IPS-18c (cell line): ENCODE measurements at regions not wholly inside any gene's neighbourhood (a gene's known extent, or its start where the extent isn't known, plus 50 kb on each side); places are given as distances from the start of the nearest gene placed in this dataset.
"Not testable (repeated sequence)": the region's sequence is repeated elsewhere in the genome, so short reads cannot be mapped to it uniquely, and the experiment has no call there.

Source experiments
- H3K4me3 ChIP-seq: 2 replicates; pipeline ENCODE4 v1.7.0; 2013; ENCODE audit warnings: low read depth, mild to moderate bottlenecking, low read length, moderate library complexity; ENCODE audit not compliant: insufficient read depth
- H3K9me3 ChIP-seq: one replicate; pipeline ENCODE4 v1.6.1; 2013; ENCODE audit warnings: mild to moderate bottlenecking, low read length, moderate library complexity; ENCODE audit not compliant: control insufficient read depth, insufficient read depth

DNA sequence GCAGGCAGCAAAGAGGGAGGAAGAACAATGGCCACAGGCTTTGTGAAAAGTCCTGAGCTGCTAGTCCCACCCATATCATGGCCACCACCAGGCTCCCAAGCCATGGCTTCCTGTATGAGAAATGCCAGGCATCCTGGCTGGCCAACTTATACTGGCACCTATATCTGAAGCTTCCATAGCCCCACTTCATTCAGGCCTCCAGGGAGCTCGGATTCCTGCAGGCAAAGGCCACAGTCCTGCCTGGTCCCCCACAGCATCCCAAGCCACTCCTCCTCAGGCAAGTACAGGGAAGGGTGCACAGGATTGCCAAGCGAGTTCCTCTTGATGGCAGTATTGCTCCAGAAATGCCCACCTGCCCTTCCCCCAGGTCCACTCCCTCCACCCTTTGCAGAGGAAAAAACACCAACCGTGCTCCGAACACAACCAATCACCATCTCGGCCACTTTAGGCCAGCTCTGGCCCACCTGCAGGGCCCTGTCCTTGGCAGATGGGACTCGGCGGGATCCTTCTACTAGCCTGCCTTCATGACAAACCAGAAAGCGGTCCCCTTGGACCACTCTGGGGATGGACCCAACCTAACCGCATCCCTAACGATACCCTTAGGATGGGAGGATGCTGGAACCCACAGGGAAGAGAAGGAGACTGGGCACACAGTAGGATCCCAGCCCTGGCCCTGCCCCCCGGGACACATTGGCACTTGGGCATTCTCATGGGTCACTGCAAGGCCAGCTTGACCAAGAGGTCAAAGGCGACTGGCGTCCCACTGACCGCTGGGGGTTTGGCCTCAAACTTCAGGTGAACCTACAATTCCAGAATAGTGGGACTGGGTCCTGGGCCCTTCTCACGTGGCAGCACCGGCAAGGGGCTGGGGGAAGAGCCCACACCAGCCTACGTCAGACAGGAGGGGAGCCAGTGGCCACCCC is 220.4 kb upstream of the AGTR2 start:
- no peak overlapping the region for H3K4me3 ChIP-seq

DNA sequence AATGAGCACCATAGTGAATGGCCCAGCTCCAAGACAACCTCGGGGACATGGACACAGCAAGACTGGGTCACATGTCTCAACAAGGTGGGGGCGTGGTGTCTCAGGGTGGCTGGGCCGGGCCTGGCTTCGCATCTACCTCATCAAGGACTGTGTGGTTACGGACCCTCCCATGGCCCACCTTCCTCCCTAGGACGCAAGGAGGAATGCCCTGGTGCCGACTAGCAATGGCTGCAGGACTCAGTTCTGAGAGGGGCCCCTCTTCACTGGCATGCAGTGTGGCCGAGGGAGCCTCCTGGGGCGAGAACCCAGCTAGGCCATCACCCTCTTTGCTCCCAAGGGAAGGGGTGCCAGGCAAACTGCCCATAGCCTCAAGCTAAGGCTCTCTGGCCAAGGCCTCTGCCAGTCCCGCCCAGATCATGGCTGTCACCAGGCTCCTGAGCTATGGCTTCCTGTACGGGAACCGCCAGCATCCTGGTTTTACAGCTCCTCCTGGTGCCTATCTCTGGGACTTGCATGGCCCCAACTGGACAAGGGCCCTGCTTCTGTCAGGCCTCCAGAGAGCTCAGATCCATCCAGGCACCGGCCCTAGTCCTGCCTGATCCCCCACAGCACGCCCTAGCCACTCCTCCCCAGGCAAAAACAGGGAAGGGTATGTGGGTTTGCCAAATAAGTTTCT is 218.0 kb upstream of the AGTR2 start:
- Histone ChIP-seq H3K9me3 (no peaks in the 10 kb centered on the region), H3K4me3 (no peak overlapping the region)

More for the DNA sequence above, 220.4 kb upstream of the AGTR2 start:
- no peaks in the 10 kb centered on the region for H3K9me3 ChIP-seq

DNA sequence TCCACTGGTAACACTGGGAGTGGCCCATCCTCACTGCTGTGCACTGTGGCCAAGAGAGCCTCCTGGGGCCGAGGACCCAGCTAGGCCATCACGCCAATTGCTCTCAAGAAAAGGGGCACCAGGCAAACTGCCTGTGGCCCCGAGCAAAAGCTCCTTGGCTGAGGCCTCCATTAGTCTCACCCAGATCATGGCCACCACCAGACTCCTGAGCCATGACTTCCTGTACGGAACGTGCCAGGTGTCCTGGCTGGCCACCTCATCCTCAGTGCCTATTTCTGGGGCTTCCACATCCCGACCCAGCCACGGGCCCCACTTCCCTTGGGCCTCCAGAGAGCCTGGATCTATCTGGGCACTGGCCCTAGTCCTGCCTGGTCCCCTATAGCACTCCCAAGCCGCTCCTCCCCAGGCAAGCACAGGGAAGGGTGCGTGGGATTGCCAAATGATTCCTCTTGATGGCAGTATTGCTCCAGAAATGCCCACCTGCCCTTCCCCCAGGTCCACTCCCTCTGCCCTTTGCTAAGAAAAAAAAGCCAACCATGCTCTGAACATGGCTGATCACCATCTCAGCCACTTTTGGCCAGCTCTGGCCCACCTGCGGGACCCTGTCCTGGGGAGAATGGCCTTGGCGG is 212.6 kb upstream of the AGTR2 start:
- Histone ChIP-seq H3K4me3 (no peak overlapping the region), H3K9me3 (no peaks in the 10 kb centered on the region)

DNA sequence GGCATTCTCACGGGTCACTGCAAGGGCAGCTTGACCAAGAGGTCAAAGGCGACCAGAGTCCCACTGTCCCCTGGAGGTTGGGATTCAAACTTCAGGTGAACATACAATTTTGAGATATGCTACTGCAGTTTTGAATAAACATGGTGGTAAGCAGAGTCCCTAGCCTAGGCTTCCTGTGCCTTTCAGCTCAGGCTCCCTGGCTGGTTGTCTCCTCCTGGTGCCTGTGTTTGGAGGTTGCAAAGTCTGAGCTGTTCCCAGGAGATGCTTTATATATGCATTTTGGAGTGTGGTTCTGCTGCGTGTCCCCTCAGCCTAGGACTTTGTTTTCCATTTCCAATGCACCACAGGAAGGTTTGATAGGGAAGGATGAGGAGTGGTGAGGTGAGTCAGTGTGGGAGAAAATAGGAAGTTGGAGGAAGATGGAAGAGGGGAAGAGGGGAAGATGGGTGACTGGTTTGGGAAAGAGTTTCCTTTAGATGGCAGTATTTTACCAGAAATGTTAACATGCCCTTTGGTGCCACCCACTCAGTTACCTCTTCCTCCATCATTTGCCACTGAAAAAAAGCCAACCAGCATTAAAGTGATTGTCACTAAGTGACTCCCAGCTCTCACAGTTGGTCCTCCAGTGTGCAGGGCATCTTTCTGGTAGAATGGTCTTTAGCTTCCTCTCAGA is 211.7 kb upstream of the AGTR2 start:
- no peaks in the 10 kb centered on the region for H3K9me3 ChIP-seq
- no peak overlapping the region for H3K4me3 ChIP-seq

DNA sequence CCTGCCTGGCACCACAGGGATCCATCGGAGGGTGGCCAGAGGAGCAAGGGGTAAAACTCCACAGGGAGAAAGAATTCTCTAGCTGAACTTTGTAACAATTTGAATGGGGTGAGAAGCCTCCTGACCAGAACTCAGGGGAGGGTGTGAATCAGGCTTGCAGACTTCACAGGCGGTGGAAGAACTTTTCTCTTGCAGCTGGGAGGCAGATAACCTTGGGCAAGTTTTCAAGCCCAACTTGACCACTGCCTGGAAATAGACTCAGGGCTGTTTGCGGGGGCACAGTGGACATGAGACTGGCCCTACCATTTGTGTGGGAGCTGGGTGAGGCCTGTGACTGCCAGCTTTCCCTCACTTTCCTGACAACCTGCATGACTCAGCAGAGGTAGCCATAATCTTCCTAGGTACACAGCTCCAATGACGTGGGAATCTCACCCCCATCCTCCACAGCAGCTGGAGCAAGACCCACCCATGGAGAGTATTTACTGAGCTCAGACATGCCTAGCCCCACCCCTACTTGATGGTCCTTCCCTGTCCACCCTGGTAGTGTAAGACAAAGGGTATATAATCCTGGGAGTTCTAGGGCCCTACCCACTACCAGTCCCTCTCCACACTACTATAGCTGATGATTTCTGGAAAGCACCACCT is 210.0 kb upstream of the AGTR2 start:
- Histone ChIP-seq H3K4me3 (no peak overlapping the region), H3K9me3 (no peaks in the 10 kb centered on the region)

DNA sequence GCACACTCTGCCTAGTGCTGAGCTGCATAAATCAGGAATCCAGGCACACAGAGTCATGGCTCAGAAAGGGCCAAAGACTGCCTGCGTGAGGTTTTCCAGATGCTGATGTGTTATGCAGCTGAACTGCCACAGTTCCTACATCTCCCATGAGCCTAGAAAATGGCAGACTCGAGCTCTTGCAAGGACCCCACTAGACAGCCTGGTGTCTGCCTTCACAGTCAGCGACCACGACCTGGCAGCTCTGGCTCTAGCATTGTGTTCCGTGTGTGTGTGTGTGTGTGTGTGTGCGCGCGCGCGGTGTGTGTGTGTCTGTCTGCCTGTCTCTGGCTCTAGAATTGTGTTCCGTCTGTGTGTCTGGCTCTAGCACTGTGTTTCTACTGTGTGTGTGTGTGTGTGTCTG is 203.6 kb upstream of the AGTR2 start:
- H3K9me3 ChIP-seq: no peaks in the 10 kb centered on the region
- peak overlapping the region; percentile 97 for H3K4me3 ChIP-seq

DNA sequence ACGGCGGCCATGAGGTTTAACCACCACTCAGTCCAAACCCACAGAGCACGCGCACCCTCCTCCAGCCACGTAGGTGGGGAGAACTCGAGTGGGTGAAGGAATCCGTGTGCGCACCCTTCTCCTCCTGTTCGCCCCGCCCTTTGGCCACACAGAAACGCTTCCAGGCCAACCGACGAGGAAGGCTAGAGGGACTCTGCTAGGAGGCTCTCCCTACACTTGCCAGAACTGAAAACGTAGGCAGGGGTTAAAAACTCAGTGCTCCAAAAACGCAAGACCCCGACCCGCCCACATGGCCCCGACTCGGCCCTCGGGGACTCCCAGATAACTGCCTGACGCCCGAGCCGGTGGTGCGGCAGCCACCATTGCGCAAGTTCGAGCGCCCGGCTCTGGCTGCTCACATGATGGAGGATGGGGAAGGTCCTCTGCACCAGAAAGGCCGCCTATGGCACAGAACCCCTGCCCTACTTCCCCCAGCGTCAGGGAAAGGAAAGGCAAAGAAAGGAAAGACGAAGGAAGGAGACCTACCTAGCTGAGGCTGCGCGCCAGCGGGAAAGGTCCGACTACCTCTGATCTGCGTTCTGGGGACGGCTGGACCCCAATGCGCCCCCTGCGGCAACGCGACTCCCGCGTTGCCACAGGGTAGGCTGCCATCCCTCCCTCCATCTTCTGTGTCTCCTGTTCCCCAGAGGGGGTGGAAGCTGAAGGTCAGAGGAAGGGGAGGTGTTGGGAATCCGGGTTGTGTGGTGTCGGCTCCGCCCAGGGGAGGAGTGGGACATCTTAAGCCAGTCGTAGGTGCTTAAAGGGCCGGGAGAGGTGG is 201.9 kb upstream of the AGTR2 start:
- Histone ChIP-seq H3K4me3 (peak overlapping the region; percentile 97), H3K9me3 (peaks cover under 1% of the 10 kb centered on the region)

DNA sequence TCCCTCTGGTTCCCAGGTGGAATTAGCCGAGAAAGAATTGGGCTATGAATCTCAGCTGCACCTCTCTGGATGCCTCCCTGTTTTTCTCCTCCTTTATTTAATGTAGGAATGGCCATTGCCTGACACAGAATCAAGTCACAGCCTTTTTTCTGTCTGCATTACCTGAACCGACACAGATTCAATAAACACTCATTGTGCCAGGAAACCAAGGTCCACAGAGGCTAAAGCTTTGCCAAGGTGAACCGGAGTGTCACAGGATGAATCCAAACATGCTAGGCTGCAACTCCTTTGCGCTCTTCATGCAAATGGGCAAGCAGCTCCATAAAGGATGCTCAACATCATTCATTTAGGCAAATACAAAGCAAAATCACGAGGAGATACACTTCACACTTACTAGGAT is 199.8 kb upstream of the AGTR2 start:
- peaks cover 3% of the 10 kb centered on the region for H3K9me3 ChIP-seq
- H3K4me3 ChIP-seq: no peak overlapping the region

DNA sequence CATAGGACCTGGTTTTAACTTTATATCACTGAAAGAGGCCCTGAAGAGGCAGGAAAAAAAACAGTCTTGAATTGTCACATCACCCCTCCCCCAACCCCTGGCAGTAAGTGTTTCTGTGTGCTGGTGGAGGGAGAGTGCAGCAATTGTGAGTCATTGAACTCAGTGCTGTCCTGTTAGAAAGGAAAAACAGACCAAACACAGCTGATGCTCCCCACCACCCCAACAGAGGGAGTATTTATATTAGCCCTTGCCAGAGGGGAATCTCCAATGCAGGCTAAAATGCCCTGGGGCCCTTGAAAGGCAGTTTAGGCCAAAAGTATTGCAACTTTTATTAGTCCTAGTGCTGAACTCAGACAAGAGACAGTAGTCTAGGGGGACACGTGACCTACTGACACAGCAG is 197.8 kb upstream of the AGTR2 start:
- no peak overlapping the region for H3K4me3 ChIP-seq
- peaks cover 3% of the 10 kb centered on the region for H3K9me3 ChIP-seq

DNA sequence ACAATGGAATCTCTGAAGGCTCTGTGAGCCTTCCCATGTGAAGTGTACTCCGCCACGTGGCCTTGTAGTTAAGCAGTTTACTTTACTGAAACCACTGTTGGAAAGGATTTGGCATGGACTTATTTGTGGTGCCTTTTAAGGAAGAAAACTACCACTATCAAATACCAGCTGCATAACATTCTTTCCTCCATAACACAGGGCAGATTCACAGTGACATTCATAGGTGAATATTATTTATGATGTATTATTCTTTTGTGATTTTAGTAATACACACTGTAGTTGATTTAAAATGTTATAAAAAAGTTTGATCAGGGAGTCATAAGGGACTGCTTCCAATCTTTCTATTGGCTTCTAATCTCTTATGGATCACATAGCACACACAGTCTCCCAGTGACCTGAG is 192.5 kb upstream of the AGTR2 start:
- Histone ChIP-seq H3K9me3 (peaks cover 3% of the 10 kb centered on the region), H3K4me3 (no peak overlapping the region)

DNA sequence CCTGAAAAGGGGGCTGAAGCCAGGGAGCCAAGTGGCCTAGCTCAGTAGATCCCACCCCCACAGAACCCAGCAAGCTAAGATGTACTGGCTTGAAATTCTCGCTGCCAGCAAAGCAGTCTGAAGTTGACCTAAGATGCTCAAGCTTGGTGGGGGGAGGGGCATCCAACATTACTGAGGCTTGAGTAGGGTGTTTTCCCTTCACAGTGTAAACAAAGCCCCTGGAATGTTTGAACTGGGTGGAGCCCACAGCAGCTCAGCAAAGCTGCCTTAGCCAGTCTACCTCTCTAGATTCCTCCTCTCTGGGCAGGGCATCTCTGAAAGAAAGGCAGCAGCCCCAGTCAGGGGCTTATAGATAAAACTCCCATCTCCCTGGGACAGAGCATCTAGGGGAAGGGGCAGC is 187.4 kb upstream of the AGTR2 start:
- H3K9me3 ChIP-seq, H3K4me3 ChIP-seq: not testable (repeated sequence)

DNA sequence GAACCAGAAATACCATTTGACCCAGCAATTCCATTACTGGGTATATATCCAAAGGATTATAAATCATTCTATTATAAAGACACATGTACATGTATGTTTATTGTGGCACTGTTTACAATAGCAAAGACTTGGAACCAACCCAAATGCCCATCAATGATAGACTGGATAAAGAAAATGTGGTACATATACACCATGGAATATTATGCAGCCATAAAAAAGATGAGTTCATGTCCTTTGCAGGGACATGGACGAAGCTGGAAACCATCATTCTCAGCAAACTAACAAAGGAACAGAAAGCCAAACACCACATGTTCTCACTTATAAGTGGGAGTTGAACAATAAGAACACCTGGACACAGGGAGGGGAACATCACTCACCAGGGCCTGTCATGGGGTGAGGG is 183.1 kb upstream of the AGTR2 start:
- H3K9me3 ChIP-seq, H3K4me3 ChIP-seq: not testable (repeated sequence)

DNA sequence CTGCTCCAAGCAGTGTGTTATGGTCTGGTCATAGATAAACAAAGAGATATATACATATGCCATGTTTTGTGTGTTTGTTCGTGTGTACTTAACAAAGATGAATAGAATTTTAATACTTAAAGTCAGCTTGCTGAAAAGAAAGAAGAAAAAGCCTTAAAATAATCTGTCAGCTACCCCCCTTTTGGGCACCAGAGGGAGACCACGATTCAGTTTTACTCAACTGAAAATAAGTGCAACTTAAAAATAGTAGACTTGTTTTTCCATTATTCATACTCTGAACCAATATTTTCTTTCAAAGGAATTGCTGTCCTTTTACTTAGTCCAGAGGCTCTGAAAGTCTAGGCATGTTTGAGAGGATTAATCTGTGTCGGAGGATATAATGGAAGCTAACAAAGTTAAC is 181.7 kb upstream of the AGTR2 start:
- Histone ChIP-seq H3K4me3 (no peak overlapping the region), H3K9me3 (no peaks in the 10 kb centered on the region)

DNA sequence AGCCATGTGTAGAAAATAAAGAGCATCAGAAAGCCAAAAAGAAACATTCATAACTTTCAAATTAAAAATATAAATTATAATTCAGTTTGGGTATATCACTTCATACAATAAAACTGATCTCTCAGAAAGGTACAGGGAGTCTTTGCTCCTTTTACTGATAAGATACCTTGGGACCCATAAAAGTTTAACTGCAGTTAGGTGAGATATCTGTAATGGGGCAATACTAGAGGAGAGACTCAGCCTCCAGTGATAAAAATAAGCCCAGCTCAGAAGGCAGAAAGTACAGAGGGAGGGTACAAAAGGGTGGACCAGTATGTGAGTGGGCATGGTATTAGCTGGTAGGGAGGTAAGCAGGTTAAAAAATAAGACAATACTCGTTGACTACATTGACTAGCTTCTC is 180.9 kb upstream of the AGTR2 start:
- Histone ChIP-seq H3K4me3 (no peak overlapping the region), H3K9me3 (no peaks in the 10 kb centered on the region)

DNA sequence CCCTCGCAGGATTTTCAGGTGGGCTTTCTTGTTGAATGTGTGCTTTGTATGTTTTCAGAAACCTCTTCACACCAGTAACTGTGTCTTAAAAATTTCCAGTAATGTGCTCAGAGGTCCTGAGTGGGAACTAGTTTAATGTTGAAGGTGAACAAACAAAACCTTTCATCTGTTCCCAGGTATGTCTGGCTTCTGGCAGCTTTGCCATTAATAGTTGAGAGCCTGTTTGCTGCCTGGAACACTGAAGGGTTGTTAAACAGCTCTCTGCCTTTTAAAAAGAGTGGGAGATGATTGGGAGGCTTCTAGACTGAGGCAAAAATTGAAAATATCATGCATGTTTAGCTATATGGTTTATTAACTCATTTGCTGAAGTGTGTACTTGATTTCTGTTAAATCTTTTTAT is 161.2 kb upstream of the AGTR2 start:
- H3K9me3 ChIP-seq: no peaks in the 10 kb centered on the region

DNA sequence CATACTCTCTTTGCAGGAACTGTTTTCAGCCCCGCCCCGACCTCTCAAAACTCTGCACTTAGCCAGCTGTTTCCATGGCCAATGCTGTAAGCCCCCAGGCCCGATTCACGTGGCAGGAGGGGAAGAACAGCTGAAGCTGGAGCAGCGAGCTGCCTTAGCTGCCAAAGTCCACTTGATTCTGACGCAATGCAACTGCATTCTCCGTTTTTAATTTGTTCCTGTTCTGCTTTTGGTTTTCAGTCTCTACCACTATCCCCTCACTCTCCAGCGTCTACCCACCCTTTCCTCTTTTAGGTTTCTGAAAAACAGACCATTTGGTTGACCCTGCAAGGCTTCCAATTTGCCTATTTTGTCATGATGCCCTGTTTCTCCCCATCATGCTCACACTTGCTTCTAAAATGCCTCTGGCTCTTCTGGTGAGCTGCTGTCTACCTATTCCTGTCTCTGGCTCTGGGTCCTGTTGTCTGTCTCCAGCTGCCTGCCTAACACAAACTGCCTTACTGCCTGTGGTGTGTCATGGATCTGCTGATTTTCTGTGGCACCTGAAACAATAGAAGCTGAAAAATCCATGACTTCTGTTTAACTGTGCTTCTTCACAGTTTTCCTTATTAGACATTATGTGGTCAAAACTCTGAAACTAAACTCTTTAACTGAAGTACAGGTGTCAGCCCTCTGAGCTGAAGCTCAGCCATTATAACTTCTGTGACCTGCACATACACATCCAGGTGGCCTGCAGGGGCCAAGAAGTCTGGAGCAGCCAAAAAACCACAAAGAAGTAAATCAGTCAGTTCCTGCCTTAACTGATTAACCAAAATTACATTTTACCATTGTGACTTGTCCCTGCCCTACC is 160.5 kb upstream of the AGTR2 start:
- no peaks in the 10 kb centered on the region for H3K9me3 ChIP-seq

More for the DNA sequence above, 161.2 kb upstream of the AGTR2 start:
- H3K4me3 ChIP-seq: no peak overlapping the region

More for the DNA sequence above, 160.5 kb upstream of the AGTR2 start:
- H3K4me3 ChIP-seq: no peak overlapping the region; the same call in 1 of the 2 replicates
